Right lobe of liver (tissue), 6 donors: ENCODE measurements at regions not wholly inside any gene's neighbourhood (a gene's known extent, or its start where the extent isn't known, plus 50 kb on each side); places are given as distances from the start of the nearest gene placed in this dataset.

Experiments
- ATAC-seq, 4 donors: fragments of 200-7000 bp; cut with Tn5 transposase; one replicate each; pipeline ENCODE4 v1.9.1; 2020; ENCODE audit warnings: mild to moderate bottlenecking in 4 of 4, moderate library complexity in 4 of 4
- DNase-seq, 3 donors: peaks; one replicate each; pipeline ENCODE4 v3.0.0-alpha.2; 2020
- H3K27ac ChIP-seq, 3 donors: fragments of 200-600 bp; one replicate each; pipeline ENCODE4 v1.8.0; 2022
- H3K27me3 ChIP-seq, 2 donors: fragments of 200-600 bp; one replicate each; pipeline ENCODE4 v1.8.0; 2022
- H3K36me3 ChIP-seq, 4 donors: fragments of 200-600 bp; sonication (generic) in 1 of 4; one replicate each; pipeline versions ENCODE4 v1.5.1 to v1.8.0; 2017 to 2022; ENCODE audit warnings: control low read depth in 1 of 4
- H3K4me1 ChIP-seq, 4 donors: fragments of 200-600 bp; sonication (generic) in 1 of 4; one replicate each; pipeline versions ENCODE4 v1.5.1 to v1.8.0; 2017 to 2022; ENCODE audit warnings: control low read depth in 1 of 4
- H3K4me3 ChIP-seq, 3 donors: fragments of 200-600 bp; one replicate each; pipeline ENCODE4 v1.8.0; 2022
- H3K9me3 ChIP-seq, 4 donors: fragments of 200-600 bp; sonication (generic) in 1 of 4; one replicate each; pipeline versions ENCODE4 v1.5.1 to v1.8.0; 2017 to 2022; ENCODE audit warnings: control low read depth in 1 of 4
- CTCF ChIP-seq, 4 donors: fragments of 200-600 bp in 3 of 4; fragments of 450-650 bp in 1 of 4; IDR thresholded peaks; one replicate each; pipeline versions ENCODE4 v1.5.1 to v1.8.0; 2016 to 2022; ENCODE audit warnings: antibody characterized with exemption in 4 of 4, mild to moderate bottlenecking in 2 of 4
- POLR2A ChIP-seq: fragments of 450-650 bp; IDR thresholded peaks from one replicate; pipeline ENCODE4 v1.6.1; 2017; ENCODE audit warnings: antibody characterized with exemption, mild to moderate bottlenecking
- WGBS: methylation state at CpG from one replicate; pipeline ENCODE4 v1.1.6; 2018; ENCODE audit warnings: low coverage, low lambda C conversion rate; ENCODE audit not compliant: insufficient coverage; ENCODE audit errors: missing lambda C conversion rate; 5-methylcytosine and 5-hydroxymethylcytosine counted together
- intact Hi-C, 2 donors: fragments of 100-400 bp; cut with DNase I; formaldehyde crosslinking; loops; one replicate each; pipeline versions ENCODE4 v1.11.2 to v1.14.1; 2022
- donor health status: DM: no; HTN: yes; CAD: no.
- donor health status: DM: no; HTN: no; CAD: no.
- donor health status: DM: no; HTN: no; CAD: no.
- donor health status: DM: no; HTN: yes; CAD: no.
- donor health status: DM: no; HTN: yes; CAD: no.

- Histone ChIP-seq H3K4me3 (no peak overlapping the region), H3K36me3 (no peaks in the 10 kb centered on the region), H3K27ac (no peak overlapping the region), H3K9me3 (no peaks in the 10 kb centered on the region), H3K27me3 (no peaks in the 10 kb centered on the region), H3K4me1 (no peaks in the 10 kb centered on the region)
- TF ChIP-seq POLR2A (no peak), CTCF (IDR thresholded peaks at IDR 0.05) (no peak)
- no peak for DNase-seq
- intact Hi-C loops = no loop called here
- no peak for ATAC-seq
- 83% methylated on average over 2 of the region's 2 CpGs for WGBS
Observed at GRCh38 chr12:112559784-112560183, 141.0 kb downstream of the PTPN11 start.

DNA sequence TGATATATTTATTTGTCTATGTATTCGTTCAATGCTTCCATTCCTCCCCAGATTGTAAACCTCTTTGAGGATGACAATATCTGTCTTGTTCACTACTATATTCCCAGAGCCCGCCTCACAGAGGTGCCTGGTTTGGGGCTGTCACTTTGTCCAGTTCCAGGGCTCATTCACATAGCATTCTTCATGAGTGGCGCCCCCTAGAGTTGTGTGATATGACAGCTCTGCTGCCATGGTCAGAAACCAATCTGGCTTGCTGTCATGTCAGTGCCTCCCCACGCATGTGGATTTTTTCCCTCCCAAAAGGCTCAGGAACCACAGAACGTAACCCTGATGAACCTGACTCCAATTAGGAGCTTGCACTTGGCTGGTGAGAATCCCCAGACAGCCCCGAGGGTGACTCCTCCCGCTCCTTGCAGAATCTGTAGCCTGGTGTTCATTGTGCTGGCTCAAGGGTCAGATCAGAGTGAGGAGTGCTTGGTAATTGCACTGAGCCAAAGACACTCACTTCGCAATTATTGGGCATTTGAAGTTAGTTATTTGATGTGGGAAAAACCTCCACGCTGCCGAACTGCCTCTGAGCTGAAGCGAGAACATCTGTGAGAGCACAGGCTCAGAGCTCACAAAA lies 145.5 kb downstream of the PTPN11 start:
- DNase-seq = no peak
- no peaks in the 10 kb centered on the region for H3K27me3 ChIP-seq
- ATAC-seq = no peak
- no peaks in the 10 kb centered on the region for H3K36me3 ChIP-seq
- WGBS = 62% methylated on average over 11 of the region's 11 CpGs
- intact Hi-C loops = no loop called here
- no peak for TF ChIP-seq CTCF (IDR thresholded peaks at IDR 0.05)
- TF ChIP-seq POLR2A = no peak
- H3K4me1 ChIP-seq = no peaks in the 10 kb centered on the region
- H3K9me3 ChIP-seq = no peaks in the 10 kb centered on the region
- H3K27ac ChIP-seq = no peak overlapping the region
- H3K4me3 ChIP-seq = no peak overlapping the region

DNA sequence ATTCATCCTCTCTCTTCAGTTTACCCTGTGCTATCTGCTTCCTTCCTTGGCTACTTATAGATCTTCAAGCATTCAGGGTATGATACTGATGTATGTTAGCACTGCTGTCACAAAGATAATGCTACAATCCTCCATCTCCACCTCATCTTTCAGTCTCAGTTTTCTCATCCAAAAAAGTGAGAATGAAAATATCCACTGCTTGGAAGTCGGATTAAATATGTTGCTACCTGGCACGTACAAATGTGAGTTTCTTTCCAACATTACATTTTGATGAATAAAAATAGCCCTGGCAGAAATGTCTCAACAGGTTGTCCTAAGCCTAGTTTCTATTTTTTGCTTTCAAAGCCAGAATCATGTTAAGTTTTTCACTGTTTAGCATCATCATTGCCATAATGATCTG lies 149.9 kb downstream of the PTPN11 start:
- 72% methylated on average over 2 of the region's 2 CpGs for WGBS
- Histone ChIP-seq H3K9me3 (no peaks in the 10 kb centered on the region), H3K4me3 (no peak overlapping the region), H3K27ac (no peak overlapping the region), H3K27me3 (no peaks in the 10 kb centered on the region), H3K4me1 (no peaks in the 10 kb centered on the region), H3K36me3 (no peaks in the 10 kb centered on the region)
- no peak for ATAC-seq
- TF ChIP-seq CTCF (IDR thresholded peaks at IDR 0.05) = no peak
- TF ChIP-seq POLR2A = no peak
- DNase-seq = no peak
- intact Hi-C loops = no loop called here

DNA sequence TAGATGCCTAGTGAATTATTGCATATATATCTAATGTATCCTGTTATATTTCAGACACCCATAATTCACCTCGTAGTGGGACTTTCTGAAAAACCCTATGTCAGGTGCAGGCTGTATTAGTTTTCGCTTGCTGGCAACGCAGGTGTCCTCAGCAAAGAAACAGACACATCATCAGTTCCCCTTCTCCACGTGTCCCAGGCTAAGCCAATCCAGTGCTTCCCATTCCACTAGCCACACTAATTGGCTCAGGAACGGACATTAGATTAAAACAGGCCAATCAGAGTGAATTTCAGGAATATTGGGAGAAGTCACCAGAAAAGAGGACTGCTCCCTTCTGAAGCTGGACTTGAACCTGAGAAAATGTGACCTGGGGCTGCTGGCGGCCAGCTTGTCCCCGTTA lies 151.3 kb downstream of the PTPN11 start:
- no peaks in the 10 kb centered on the region for H3K9me3 ChIP-seq
- intact Hi-C loops = no loop called here
- no peak for TF ChIP-seq POLR2A
- TF ChIP-seq CTCF (IDR thresholded peaks at IDR 0.05) = no peak
- no peak for DNase-seq
- 51% methylated on average over 7 of the region's 7 CpGs for WGBS
- no peak for ATAC-seq
- H3K36me3 ChIP-seq = no peaks in the 10 kb centered on the region
- no peaks in the 10 kb centered on the region for H3K4me1 ChIP-seq
- no peak overlapping the region for H3K4me3 ChIP-seq
- H3K27ac ChIP-seq = no peak overlapping the region
- no peaks in the 10 kb centered on the region for H3K27me3 ChIP-seq

GRCh38 chr12:112573141-112573540 lies 154.4 kb downstream of the PTPN11 start:
- ATAC-seq (no peak), DNase-seq (no peak)
- intact Hi-C loops = no loop called here
- no peak for TF ChIP-seq CTCF (IDR thresholded peaks at IDR 0.05)
- no peak for TF ChIP-seq POLR2A
- no peak overlapping the region for H3K4me3 ChIP-seq
- no peaks in the 10 kb centered on the region for H3K36me3 ChIP-seq
- H3K27me3 ChIP-seq = no peaks in the 10 kb centered on the region
- no peak overlapping the region for H3K27ac ChIP-seq
- H3K9me3 ChIP-seq = no peaks in the 10 kb centered on the region
- H3K4me1 ChIP-seq = no peaks in the 10 kb centered on the region
- WGBS = 69% methylated on average over 2 of the region's 2 CpGs
